EH (cell line): ENCODE measurements at regions not wholly inside any gene's neighbourhood (a gene's known extent, or its start where the extent isn't known, plus 50 kb on each side); places are given as distances from the start of the nearest gene placed in this dataset.

Source experiments
- DNase-seq: peaks from one replicate; pipeline ENCODE4 v3.0.0-alpha.2; 2015; ENCODE audit warnings: low read depth

DNA sequence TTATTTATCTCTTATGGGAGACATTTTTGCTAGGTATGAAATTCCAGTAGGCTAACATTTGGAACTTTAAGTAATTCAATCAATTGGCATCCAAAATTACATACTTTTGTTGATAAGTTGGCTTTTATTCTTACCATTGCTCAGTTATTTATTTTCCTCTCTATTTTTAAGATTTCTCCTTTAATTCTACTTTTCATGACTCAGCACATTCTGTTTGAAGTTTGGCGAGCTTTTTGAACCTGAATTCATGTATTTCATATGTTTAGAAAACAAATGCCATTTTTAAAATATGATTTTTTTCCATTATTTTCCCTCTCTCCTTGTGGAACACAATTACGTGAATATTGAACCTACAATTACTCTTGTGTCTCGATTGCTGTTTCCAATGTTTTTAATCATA, 2896.3 kb upstream of the PCDH20 start:
- DNase-seq = no peak

DNA sequence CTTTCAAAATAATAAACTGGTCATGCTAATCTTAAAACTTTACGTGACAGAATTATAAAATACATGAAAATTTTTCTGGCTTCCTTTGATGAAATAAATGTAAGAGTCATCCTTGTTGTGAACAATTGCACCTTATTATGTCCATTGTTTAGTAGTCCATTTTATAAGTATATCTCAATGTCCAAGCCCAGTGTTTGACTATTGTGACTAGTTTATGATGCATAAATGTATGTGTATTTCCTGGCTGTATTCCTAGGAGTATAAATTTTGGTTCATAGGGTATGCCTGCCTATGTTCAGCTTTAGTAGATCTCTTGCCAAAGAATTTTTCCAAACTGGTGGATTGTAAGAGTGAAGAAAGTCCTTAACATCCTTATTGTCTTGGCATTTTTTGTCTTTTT, 2895.5 kb upstream of the PCDH20 start:
- no peak for DNase-seq

DNA sequence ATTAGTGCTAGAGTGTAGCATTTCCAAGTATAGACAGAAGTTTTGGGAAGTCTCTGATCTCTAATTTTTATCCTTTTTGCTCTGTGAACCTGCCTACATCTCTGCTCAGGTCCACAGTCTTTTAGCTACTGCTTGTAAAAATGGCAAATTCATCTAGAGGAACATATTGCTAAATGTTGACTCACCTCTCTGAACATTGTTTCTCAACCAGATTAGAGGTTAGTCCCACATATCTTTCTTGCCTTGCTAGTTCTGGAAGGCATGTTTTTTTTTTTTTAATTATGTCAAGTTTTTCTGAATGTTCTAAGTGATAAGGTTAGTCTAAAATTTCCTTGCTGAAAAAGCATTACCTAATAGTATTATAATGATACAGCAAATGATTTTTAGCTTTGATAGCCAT, 2889.6 kb upstream of the PCDH20 start:
- DNase-seq = peak; percentile 29

DNA sequence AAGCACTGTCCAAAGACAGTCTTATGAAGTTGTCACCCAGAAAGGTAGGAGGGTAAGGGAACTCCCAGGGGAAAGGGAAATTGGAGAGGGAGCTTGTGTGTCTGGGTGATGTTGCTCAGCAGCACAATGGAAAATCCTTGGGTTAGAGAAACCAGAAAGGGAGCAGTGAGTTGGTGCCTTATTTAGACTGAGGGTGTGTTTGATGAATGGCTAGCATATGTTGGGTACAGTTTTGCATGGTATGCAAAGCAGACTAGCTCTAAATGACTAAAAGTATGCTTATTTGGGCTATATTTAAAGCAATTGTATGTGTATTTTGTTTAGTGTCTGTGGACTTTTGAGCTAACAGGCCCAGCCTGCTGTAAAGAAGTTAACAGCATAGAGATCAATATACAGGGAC, 2884.6 kb upstream of the PCDH20 start:
- DNase-seq = no peak

DNA sequence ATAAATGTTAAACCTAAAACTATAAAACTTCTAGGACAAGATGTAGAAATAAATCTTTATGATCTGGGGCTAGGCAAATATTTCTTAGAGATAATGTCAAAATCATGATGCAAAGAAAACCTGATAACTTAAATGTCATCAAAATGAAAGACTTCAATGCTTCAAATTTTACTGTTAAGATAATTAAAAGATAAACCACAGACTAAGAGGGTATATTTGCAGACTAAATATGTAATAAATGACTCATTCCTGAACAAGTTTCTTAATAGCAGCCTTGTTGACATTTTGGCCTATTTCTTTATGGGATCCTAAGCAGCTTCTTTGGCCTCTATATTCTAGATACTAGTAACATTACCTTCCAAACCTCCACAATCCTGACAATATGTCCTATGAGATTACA, 2878.3 kb upstream of the PCDH20 start:
- DNase-seq = peak; percentile 52

DNA sequence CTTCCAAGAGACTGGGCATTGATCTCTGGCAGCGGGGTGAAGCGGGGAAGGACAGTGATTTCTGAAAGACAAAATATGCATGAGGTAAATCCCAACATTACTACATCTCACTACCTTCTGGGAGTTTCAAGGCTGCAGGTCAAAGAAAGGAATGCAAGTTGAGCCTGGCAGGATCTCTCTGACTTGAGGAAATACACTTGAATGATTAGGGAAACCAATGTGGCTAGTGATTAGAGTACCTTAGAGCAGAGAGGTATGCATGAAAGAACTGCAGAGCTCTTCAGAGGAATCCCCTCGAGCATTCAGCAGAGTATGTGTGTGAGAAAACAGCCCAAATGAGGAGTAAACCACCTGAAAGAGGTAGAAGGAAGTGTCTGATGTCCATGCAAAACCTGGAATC, 2874.1 kb upstream of the PCDH20 start:
- no peak for DNase-seq

DNA sequence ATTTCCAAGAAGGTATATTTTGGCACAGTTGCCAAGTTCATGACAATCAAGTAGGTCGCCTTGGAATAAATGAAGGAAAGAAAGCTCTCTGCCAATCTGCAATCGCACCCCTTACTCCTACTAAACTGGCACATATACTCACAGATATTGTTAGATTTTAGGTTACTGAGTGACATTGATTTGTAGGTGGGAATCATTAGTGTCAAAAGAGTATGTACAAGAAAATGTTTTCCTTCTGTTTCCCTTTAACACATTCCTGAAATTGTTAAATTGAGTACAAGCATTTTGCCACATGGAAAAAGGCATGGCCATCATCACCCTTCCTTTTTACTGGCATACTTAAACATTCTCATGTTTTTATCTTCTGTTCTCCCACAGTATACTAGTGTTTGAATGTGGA, 2868.3 kb upstream of the PCDH20 start:
- peak; percentile 23 for DNase-seq

DNA sequence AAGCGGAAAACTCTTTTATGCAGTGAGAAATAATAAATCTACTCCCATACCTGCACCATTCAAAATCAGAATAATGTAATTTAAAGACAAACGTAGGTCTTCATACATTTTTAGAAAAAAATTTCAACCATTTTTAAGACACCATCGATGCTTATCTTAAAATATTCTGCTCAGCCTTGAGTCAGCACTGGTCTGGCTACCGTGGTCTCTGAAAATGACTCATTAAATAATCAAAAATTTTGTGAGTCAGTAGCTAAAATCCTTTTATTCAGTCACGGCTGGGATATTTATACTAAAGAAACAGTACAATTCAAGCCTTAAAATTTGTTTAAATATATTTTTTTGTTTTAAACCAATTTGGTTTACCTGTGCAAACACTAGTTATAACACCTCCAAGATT, 2862.8 kb upstream of the PCDH20 start:
- DNase-seq = peak; percentile 77

DNA sequence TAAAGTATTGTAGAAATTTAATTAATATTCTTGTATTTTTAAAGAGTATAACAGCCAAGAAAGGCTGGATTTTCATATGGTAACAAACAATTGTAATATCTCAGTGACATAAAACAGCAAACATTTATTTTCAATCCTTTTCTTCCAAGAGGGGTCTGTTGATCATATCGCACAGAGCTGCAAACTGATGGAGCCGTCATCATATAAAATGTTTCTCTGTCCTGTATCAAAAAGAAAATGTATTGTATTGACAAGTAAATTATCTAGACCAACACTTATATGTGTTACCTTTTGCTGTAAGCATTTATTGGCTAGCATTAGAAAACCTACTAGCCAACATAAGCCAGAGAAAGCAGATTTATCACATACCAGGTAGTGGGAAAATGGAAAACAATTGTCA, 2861.4 kb upstream of the PCDH20 start:
- no peak for DNase-seq

DNA sequence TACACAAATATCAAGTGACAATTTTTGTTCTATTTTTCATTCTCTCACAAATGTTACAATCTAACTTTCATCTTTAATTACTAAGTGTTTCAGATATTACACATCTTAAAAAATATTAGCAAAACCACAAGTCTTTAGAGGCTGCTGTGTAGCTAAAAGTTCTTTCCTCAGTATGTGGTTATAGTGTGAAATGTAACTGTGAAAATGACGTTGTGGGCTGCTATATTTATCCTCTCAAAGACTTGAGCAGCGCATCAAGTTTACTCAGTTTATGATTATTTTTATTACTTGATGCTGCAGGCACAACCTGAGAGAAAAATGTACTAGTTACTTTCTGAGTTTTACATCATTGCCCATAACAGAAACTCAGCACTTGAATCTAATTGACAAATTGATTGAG, 2860.6 kb upstream of the PCDH20 start:
- peak; percentile 19 for DNase-seq

DNA sequence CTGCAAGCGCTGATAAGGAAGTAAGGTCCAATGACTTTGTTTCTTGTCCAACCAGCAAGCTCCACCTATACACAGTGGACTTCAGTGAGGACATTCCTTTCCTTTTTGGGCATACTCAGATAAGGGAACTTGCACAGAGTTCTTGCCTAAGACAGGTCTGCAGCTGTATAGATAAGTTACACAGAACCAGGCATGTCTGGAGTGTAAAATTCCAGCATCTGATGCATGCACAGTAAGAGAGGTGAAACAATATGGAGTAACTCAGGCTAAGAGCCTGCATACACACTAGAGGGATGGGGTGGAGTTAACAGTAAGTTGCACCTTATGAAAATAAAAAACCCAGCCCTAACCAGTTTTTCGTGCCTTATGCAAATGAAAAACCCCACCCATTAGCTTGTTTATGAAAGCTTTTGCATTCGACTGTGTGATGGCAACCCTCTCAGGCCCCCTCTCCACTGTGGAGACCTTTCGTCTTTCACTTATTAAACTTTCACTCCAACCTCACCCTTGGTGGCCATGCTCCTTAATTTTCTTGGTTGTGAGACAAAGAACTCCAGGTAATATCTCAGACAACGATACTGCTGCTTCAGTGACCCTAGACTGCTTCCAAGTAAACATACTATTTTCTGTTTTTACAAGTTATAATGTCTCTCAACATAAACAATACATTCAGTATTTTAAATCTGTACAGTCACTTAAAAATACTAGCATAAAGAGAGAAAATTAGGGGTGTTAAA, 2859.0 kb upstream of the PCDH20 start:
- DNase-seq = no peak

DNA sequence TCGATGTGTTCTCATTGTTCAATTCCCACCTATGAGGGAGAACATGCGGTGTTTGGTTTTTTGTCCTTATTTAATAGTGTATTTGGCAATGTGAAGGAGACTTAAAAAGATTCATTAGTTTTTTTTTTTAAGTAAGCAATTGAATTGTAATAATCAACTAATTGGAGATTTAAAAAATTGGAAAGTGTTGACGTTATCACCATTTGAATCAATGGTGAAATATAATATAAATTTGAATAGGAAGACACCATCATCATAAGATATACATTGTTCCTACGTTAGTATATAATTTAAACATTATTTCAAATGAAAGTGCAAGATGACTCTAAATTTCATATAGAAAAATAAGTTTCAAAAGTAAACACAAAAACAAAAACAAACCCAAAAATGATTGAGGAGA, 2858.1 kb upstream of the PCDH20 start:
- no peak for DNase-seq

DNA sequence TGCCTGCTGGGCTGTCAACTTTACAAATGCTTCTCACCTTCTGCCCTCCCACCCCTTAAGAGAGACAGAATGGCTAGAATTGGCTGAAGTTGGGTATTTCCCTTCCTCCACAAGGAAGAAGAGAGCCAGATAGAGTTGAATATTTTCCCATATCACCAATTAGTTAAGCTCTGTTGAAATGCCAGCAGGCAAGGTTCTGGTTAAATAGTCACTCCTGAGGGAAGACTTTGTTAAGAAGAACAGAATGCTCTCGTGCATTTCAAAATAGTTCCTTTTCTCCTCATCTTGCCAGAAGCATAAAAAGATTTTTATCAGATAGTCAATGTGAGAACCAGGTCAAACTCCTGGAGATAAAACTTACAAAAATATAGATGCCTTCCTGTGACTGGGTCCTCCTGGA, 2857.0 kb upstream of the PCDH20 start:
- peak; percentile 58 for DNase-seq

DNA sequence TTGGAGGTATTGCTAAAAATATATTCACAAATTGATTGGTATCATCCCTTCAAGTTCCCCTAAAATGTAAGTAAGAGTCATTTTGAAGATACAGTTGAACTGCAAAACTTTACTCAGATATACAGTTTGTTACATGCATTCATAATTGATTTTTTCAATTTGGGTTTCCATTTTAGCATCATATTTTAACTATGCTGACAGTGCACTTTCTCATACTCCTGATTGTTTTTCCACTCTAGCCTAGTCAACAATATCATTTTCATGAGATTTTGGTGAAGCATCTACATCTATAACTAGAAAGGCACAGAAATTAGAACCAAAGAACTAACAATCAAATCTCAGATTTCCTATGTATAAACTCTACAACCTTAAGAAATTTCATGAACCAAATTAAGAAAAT, 2850.4 kb upstream of the PCDH20 start:
- no peak for DNase-seq

DNA sequence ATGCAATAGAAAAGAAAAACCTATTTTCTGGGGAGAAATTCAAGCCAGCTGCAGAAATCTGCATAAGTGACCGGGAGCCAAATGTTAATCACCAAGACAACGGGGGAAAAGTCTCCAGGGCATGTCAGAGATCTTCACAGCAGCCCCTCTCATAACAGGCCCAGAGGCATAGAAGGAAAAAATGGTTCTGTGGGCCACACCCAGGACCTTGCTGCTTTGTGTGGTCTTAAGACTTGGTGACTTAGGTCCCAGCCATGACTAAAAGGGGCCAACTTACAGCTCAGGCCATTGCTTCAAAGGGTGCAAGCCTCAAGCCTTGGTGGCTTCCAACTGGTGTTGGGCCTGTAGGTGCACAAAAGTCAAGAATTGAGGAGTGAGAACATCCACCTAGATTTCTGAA, 2847.6 kb upstream of the PCDH20 start:
- DNase-seq = no peak

DNA sequence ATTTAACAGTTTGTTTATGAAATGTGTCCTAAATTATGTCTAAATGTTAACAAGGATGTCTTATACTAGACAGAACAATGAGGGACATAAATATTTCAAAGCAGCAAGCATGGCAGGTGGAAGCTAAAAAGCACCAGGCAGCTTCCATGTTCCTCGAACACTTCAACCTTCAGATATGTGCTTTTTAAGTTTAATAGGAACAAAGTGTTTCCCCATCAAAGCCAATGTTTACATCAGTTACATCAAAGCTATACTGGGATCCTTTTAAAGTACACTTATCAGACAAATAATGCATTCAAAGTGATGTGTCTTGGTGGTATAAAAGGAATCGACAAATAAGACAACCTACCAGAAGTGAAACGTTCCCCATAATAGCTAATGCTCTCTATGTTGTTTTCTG, 2841.1 kb upstream of the PCDH20 start:
- no peak for DNase-seq

DNA sequence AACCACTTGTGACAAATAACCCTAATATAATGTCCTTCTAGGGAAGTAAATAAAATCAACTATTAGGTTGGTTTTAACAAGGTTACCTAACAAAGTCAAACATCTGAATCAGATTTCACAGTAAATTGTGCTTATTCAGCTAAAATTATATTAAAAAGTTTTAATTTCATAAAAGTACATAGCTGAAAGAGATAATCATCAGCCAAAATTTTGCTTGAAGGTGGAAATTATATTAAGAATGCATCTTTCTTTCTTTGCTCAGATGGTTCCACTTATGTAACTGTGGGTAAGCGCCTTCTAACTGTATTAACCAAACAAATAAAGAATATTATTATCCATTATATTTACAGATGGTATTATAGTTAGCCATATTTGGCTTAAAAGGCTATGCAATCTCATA, 2840.3 kb upstream of the PCDH20 start:
- DNase-seq = no peak

DNA sequence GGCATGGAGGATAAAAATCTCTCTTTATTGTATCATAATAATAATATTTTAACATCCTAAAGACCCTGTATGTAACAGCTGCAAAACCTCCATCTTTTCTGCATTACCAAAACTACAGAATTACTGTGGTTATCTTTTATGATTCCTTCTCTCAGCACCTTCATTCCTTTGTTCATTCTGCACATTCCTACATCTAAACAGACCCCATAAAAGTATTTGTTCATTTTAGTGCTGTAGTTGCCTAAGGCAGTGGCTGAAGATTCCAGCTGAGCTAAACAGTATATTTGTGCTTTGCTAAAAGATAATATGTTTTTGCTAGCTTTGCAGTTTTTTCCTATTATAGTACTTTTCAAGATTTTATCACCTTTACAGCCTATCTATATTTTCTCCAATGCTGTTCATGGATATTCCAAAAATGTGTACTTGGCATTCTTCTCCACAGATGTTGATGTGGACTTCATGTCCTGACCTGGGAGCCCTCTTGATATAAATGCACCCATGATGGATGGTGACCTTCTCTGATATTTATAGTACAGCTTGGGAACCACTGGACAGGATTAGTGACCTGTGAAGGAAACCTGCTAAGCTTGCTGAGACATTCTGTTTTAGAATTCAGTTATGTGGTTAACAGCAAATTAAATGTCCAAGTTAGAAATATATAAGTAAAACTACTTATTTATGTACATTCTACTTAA, 2832.9 kb upstream of the PCDH20 start:
- DNase-seq = peak; percentile 73

DNA sequence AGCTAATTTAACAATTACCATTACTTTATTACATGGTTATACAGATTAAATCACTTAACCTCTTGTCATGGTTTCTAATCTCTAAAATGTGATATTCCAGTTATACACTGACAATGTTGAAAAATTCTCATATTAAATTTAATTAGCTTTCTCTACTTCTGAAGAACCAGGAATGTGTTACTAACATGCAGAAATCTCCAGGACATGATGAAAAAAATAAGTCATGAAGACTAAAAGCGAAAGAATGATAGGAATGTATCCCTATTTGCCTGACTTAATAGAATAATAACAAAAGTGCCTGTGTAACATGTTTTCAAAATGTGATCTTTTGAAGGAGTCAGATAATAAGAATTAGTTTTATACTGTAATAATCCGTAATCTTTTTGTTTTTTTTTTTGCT, 2823.7 kb upstream of the PCDH20 start:
- peak; percentile 87 for DNase-seq

DNA sequence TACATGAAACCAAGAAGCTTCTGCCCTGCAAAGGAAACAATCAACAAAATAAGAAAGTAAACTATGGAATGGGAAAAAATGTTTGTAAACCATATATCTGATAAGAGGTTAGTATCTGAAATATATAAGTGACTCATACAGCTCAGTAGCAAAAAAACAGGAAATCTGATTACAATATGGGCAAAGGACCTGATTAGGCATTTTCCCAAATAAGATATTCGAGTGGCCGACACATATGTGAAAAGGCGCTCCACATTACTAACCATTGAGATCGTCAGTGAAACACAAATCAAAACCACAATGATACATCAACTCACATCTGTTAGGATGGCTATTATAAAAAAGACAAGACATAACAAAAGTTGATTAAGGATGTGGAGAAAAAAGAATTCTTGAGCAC, 2818.6 kb upstream of the PCDH20 start:
- peak; percentile 85 for DNase-seq

DNA sequence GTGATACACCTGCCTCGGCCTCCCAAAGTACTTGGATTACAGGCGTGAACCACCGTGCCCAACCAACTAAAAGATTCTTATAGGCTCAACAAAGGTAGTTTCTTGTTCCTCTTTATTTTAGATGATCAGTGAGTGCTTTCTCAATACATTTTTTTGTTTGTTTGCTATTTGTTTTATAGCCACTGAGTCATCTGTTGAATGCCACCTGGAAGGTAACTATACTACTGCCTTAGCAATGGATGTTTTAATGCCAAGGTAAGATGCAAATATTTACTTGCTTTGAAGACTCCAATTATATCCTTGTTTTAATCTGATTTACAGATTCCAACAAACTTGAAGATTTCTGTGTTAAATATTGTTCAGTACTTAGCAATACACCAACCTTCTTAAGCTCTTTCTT, 2807.4 kb upstream of the PCDH20 start:
- DNase-seq = no peak

DNA sequence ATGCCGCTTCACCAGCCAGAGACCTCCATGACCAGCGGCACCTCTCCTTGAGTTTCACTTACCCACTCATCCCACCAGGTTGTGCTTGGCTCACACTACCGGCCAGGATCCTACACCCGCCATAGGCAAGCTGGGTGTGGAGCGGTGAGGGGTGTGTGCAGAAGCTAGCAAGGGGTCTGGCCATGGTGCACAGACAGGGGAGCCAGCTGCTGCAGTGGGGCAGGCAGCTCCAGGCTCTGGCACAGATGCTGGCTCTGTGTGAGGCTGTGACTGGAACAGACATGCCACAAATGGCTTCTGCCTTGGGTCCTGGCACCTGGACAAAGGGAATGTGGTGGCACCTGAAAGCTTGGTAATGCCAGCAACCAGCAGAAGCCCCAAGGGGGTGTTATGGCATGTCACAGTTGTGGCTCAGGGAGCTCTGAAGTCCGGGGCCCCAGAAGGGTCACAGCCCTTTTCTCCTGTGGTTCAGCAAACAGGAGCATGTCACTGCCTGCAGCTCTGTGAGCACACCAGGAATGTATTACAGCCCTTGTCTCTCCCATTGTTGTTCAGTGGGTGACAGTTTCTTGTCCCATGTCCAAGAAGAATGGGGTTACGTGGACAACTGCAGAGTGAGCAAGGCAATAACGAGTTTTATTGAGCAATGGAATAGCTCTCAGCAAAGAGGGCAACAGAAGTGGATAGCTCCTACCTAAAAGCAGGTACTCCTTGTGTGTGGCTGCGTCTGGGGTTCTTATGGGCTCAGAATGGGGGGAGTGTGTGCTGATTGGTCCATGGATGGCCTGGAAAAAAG, 2791.0 kb upstream of the PCDH20 start:
- no peak for DNase-seq

DNA sequence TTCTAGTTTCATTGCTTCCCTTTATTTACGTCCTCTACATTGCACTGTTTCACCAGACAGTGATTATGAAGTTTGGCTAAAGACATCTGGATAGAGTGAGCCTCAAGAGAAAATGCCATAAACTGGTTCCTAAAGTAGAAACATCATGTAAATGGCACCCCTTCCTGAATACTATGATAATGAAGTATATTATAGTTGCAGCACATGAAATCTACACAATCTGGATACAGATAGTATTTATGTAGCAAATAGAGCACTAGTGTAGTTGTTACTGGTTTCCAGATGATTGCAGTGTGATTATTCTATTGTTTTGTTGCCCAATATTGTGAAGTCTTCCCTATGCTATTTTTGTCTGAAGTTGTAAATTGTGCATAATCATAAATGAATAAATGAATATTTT, 2786.9 kb upstream of the PCDH20 start:
- no peak for DNase-seq
